HG03432 (cell line): ENCODE measurements at regions not wholly inside any gene's neighbourhood (a gene's known extent, or its start where the extent isn't known, plus 50 kb on each side); places are given as distances from the start of the nearest gene placed in this dataset.
"Not testable (repeated sequence)": the region's sequence is repeated elsewhere in the genome, so short reads cannot be mapped to it uniquely, and the experiment has no call there.

Experiments
- ATAC-seq: cut with Tn5 transposase; IDR thresholded peaks from one replicate; pipeline ENCODE4 v1.9.1; 2021; ENCODE audit warnings: mild to moderate bottlenecking, moderate library complexity; ENCODE audit not compliant: unreplicated experiment

DNA sequence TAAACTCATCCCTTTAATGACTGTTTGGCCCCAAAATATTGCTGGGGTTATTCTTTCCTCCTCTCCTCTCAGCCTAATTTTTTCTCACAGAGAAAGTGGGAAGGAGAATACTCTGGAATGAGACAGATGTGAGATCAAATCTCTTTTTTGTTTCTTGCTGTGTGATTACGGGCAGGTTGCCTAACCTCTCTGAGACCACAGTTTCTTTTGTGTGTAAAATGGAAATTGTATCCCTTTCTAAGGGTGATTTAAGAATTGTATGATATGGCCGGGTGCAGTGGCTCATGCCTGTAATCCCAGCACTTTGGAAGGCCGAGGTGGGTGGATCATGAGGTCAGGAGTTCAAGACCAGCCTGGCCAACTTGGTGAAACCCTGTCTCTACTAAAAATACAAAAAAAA lies 111.5 kb upstream of the MRPS22 start:
- not testable (repeated sequence) for ATAC-seq

DNA sequence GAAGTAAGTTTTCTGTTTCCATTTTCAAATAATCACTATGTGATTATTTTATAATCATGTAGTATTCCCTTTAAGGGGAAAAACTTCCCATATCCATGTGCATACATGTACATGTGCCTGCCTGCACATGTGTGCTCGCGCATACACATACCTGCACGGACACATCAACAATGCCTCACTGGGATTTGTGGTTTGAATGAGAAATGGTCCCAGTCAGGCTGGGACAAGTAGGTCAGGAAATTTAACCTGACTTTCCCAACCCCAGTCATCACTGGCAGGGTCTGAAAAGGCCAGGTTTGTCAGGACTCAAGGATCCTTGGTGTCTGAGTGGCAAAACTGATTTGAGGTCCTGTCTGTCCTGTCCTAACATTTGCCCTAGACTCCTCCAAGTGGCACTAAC lies 109.3 kb upstream of the MRPS22 start:
- no peak for ATAC-seq

DNA sequence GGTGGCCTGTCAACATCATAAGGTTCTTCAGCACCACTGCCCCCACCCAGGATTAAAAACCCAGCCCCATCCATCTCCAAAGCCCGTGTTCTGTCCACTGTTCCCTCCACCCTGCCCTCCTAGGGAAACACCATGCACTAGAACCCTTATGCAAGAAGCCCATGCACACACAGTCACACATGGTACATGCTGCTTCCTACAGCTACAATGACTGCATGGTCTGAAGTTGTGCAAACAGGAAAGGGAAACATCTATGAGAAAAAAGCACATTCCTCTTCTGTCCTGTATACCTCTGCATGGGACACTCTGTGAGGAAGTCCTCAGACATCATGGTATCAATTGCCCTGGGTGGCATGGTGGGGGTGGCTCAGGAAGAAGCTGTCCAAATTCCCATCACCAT lies 108.6 kb upstream of the MRPS22 start:
- ATAC-seq: no peak

DNA sequence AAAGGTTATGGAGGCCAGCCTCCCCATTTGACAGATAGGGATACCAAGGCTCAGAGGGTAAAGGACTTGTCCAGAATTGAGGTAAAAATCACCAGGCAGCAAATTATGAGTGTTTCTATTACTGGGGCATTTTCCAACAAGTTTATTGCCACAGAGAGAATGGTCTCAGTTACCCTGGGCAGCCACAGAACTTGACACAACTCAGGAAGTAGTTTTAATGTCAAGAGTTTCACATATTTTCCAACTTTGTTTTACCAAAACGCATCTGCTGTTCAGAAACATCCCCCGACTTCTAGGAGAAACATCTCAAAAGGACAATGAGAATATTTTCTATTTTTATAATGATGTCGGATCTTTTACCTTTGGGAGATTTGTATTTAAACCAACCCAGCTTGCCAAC lies 107.5 kb upstream of the MRPS22 start:
- no peak for ATAC-seq

DNA sequence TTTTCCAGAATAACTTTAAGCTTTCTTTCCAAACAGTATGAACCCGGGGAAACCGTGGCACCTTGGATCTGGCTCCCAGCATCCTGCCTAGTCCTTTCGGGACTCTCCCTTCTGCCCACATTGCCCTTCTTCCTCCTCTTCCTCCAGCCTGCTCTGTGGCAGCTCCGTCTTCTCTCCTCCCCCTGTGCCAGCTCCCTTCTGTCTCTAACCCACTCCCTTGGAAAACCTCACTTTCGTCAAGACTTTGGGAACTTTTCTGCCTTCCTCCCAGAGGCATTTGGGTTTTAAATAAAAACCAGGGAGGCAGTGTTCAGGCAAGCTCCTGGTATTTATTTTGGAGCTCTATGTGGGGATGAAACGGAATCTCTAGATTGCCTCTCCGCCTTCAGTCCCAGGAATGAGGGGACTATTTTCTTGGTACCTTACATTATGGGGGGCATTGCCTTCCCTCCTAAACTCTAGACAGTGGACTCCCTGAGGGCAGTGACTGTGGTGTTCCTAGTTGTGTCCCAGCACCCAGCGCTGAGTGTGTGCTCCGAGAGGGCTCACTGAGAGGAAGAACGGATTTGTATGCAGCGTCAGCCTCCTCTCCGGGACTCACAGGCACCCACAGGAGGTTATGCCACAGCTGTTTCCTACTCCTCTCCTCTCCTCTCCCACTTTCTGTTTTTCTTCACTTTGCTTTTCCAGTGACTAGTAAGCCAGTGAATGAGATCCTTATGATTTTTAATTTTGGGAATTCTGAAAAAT lies 105.4 kb upstream of the MRPS22 start:
- no peak for ATAC-seq

DNA sequence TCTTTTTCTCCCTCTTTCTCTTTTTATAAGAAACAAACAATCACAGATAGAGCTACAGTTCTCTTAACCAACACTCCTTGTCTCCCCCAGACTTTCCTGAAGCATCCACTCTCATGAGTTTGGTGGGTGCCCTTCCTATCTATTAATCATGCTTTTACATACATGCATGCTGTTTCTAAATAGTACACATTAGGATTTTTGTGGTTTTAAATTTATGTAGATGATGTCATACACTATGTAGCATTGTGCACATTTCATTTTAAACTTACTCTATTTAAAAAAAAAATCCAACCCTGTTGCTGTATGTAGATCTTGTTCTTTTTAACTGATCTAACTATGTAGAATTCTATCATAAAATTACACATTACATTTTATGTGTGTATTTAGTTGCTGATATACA lies 104.3 kb upstream of the MRPS22 start:
- no peak for ATAC-seq

DNA sequence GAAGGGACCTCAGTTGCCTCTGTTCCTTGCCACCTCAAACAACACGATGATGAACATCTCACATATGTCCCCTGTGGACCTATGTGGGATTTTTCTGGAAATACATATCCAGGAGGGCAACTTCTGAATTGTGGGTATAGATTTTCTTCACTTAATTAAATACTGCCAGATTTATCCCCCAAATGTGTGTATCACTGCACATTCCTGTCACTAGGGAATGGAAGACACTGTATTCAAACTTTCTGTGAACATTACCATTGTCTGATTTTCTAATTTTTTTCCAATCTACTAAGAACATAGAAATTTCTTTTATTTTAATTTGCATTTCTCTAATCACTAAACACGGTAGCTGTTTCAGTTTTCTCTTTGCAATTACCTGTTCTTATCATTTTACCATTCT lies 102.0 kb upstream of the MRPS22 start:
- no peak for ATAC-seq

DNA sequence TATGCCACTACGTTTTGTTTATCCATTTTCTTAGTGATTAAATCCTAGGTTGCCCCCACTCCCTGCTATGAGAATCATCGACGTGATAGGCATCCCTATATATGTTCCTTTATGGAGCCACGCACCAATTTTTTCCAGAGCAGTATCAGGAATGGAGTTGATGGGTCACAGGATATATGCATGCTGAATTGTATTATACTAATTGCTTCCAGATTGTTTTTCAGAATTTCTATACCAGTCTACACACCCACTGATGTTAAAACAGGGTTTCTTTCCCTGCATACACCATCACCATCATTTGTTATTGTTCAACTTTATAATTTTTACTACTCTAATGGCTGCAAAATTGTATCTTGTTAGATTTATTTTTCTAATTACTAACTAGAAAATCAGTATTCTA lies 100.1 kb upstream of the MRPS22 start:
- ATAC-seq: no peak

DNA sequence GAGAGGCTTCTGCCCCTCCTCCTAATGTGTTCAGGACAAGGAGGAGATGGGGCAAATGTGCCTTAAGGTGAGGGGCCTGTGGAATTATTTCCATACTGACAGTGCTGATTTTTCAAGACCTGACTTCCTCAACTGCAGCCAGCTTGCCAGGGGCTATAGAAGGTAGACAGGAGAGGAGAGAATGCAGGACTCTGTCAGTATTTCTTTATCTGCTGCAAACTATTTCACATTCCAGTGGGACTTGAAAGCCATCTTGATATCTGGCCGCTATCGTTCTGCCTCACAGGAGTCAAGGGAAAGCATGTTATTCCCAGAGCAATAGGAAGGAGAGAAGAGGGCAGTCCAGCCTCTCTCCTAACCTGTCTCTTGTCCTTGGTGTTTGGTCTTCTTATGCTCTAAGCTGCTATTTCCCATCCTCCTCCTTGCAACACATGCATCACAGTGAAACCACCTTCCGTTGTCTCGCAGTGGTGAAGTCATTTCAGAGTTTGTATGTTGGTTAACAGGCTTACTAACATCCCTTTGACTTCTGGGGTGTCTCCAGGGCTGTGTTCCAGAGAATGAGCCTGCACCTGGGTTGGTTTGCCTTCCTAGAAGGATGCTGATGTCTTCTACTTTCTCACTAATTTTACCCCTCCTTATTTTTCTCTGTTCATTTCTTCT lies 95.1 kb upstream of the MRPS22 start:
- no peak for ATAC-seq

DNA sequence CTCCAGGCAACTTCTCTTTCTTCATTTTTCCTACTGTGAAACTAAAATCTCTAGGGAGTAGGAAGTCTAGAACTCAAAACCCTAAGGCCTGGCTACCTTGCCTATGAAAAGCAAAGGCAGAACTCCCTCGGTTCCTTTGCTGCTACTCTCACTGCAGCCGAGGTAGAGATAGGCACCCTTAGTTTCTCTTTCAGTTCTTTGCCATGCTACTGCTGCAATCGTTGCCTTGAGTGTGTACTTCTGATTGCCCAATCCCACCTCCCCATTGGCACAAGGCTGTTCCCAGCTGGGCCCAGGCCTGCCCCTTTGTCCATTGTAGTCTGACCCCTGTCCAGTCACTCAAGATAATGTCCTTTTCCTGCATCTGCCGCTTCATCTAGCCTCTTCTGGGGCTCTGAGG lies 92.3 kb upstream of the MRPS22 start:
- ATAC-seq: no peak

DNA sequence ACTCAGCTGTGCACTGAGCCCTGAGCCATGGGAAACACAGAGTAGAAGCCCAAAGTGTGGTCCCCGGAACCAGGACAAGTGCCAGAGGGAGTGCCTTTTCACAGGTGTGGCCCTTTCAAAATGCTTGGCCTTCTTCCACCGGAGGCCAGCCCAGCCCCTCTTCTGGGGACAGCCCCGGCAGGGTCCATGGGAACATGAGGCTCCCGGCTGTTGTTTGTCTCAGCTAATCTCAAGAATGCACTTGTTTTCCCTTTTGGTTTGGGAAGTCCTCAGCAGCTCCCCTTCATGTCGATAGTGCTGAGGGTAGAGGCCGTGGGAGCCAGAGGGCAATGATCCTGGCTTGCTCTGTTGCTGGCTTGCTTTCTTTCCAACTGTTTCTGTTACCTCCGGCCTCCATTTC lies 91.1 kb upstream of the MRPS22 start:
- ATAC-seq: no peak

DNA sequence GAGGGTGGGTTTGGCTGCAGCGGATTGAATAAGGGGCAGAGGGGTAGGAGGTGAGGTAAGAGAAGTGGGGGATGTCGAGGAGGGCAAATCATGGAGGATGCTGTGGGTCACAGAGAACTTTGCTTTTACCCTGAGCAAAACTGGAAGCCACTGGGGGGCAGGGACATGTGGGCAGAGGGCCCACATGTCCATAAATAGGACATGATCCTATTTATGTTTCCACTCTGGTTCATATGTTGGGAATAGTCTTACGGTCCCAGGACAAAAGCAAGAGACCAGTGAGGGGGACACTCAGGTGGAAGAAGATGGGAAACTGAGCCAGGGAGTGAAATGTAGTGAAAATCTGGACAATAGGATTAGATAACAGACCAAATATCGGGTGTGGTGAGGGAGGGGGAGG lies 85.5 kb upstream of the MRPS22 start:
- no peak for ATAC-seq

DNA sequence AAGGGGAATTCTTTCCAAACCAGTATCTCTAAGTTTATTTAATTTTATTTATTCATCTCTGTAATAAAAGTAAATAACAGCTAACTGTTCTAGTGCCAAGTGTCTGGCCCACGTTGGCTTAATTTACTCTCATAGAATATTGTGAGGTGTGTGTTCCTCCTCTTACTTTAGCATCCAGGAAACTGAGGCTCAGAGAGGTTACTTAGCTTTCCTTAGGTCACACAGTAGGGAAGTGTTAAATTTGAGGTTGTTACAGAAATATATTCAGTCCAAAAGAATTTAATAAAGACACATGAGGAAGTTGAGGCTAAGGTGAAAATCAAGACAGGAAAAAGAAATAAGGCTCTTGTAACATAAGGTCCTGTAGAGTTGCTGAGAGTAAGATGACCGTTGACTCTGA lies 84.4 kb upstream of the MRPS22 start:
- no peak for ATAC-seq

DNA sequence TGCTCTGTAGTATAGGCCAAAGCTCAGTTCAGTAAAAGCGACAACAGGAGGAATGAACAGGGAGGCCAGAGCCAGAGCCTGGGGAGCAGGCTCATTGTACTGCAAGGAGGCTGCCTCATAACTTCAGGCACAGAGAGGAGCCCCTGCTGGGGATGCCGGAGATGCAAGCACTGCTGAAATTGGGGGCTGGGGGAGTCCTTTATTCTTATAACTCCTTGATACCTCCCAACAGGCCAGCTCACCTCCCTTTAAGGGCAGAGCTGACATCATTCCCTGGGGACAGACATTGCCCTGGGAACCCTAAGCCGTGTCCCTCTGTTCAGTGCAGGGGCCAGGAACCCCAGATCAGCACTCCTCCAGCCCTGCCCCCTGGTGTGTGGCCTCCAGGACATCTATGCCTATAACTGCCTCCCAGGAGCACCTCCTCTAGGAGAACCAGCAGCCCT lies 83.8 kb upstream of the MRPS22 start:
- no peak for ATAC-seq

DNA sequence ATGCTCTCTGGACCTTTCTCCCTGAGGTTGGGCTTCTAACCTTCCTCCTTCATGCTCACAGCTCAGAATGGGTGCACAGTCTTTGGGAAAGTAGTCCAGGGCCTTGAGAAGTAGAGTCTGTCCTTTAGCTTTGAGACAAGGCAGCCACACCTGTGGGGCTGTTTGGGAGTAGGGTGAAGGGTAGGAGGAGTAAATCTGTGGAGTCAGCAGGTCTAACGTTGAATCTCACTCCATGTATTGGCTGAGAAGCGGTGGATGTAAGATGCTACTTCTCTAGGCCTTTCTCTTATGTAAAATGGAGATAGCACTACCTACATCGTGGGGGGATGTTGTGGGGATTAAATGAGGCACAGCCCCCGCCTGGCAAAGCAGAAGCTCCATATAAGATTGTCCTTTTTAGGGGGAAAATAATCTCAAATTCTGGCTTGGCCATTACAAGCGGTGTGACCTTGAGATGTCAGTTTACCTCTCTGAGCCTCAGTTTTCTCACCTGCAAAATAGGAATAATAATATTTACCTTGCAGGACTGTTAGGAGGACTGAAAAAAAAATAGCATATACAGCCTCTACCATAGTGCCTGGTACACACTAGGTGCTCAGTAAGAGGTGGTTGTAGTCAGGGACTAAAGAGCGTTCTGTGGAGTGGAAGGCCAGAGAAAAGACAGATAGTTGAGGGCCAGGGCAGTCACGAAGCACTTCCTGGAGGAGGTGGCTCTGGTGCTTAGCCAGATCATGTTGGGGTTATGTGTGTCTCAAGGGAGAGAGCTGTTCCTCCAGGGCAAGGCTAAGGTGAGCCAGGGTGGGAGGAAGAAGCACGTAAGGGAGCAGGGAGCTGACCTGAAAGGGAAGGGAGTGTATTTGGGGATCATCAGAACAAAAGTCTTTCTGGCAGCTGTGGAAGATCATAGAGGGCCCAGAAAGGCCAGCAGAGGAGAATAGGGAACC lies 82.8 kb upstream of the MRPS22 start:
- ATAC-seq: no peak

DNA sequence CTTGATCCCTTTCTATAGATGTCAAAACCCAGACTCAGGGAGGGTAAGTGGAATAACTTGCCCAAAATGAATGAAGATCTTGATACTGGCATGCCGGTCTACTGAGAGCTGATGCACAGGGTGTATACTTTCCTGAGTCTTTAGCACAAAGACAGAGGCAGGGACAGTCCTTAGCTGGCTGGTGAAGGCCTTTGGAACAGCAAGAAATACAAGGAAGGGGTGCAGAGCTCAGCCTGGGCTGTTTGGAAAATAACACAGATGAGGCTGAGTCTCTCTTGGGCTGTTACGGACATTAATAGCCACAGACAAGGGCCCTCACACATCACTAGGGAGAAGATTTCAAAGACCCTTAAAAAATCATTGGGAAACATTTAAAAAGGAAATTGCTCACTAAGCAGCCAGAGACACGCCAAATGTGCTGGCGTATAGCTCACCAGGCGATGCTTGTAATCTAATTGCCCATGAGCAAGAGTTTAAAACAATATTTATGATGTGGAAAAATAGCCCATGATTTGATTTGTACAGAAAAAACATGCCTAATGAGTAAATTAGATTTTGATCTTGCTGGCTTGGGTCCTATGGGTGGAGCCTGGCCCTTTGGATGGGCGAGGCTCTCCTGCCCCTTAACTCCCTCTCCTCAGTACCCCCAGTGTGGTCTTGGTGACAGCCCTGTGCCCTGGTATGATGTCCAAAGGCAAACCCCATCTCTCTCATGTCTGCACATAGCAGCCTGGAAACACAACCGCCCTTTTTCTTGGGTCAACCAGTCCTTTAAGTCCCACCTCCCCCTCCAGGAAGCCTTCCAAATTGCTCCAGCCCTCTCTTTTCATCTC lies 81.8 kb upstream of the MRPS22 start:
- no peak for ATAC-seq

DNA sequence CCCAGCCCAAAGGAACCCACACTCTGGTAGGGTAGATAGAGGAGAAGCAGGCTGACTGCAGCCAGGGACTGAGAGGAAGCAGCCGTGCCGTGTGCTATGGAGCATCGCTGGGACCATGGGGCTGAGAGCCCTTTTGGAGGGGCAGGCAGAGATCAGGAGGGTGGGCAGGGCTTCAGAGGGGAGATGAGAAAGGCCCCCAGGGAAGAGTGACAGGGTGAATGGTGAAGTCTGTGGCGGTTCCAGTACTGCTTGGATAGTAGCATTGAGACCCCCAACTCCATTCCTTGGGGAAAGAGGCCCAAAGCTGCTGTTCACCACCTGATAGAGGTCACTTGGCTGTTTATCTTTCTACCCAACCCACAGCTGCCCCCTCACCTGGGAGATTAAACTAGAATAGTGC lies 80.0 kb upstream of the MRPS22 start:
- no peak for ATAC-seq

DNA sequence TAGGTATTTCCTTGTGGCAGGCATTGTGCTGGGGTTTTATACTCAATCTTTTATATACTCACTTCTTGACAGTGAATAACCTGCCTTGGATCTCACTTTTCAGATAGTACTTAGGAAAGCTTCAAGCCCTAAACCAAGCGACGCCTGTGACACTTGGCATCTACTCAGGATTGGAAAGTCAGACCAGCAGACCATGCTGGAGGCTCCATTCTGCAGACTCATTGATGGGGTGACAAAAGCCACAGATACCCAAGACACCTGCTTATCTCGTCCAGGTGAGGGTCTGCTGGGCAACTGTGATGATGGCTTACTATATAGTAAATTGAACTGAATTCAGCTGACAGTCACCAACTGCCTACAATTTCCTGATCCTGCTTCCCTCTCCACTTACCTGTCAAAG lies 79.4 kb upstream of the MRPS22 start:
- ATAC-seq: no peak

DNA sequence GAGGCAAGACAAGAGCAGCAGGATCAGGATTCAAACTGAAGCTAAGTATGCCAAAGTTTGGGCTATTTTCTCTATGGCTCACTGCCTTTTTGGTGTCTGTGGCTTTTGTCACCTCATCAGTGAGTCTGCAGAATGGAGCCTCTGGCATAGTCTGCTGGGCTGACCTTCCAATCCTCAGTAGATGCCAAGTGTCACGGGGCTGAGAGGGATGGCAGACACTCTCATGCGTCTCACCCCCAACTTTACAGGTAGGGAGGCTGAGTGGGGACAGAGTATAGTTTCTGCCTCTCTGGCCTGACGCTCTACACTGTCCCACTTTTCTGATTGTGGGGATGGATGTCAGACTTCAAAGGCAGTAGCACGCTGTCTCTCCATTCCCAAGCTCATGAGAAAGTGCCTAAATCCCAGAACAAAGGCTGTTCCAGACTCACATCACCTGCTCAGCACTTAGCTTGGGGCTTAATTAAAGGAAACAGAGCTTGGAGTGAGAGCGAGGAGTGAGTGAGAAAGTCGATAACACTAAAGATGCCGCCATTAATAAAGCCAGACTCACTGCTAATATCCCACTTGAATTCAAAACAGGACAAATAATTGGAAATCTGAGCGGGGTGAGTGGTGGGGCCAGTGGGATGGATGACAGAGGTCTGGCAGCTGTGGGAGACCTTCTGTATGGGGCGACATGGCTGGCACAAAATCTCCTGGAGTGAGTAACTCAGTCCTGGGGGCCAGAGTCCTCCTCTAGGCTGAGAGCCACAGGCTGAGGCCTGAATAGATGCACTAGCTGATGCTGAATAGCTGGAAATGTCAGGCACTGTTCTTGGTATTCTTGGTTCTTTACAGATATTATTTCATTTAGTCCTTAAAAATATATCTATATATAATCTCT lies 78.4 kb upstream of the MRPS22 start:
- ATAC-seq: no peak
